DOHH2 (cell line): ENCODE measurements at regions not wholly inside any gene's neighbourhood (a gene's known extent, or its start where the extent isn't known, plus 50 kb on each side); places are given as distances from the start of the nearest gene placed in this dataset.

Experiments used
- H3F3A ChIP-seq: fragments of 200-600 bp; sonication (generic), shearing (Covaris generic); 2 replicates; pipeline ENCODE4 v1.6.0; 2016; ENCODE audit warnings: antibody characterized with exemption, mild to moderate bottlenecking; ENCODE audit not compliant: control insufficient read depth, insufficient read depth
- H3K27ac ChIP-seq: fragments of 200-600 bp; sonication (generic); 2 replicates; pipeline ENCODE4 v1.5.1; 2014; ENCODE audit warnings: low read depth, mild to moderate bottlenecking, low read length, moderate library complexity
- H3K27me3 ChIP-seq: fragments of 200-600 bp; sonication (generic); 2 replicates; pipeline ENCODE4 v1.6.1; 2014; ENCODE audit warnings: mild to moderate bottlenecking, low read length, mixed read lengths; ENCODE audit not compliant: control insufficient read depth
- H3K36me3 ChIP-seq: fragments of 200-600 bp; sonication (generic); 2 replicates; pipeline ENCODE4 v1.6.1; 2014; ENCODE audit warnings: mild to moderate bottlenecking, low read length, moderate library complexity, mixed read lengths; ENCODE audit not compliant: control insufficient read depth
- H3K4me1 ChIP-seq: fragments of 200-600 bp; sonication (generic); 2 replicates; pipeline ENCODE4 v1.6.1; 2014; ENCODE audit warnings: mild to moderate bottlenecking, low read length, mixed read lengths; ENCODE audit not compliant: control insufficient read depth
- H3K4me2 ChIP-seq: fragments of 200-600 bp; sonication (generic); 2 replicates; pipeline ENCODE4 v1.6.0; 2014; ENCODE audit warnings: mild to moderate bottlenecking, low read length, moderate library complexity
- H3K4me3 ChIP-seq: fragments of 200-600 bp; sonication (generic); 2 replicates; pipeline ENCODE4 v1.5.1; 2014; ENCODE audit warnings: mild to moderate bottlenecking, low read length, mixed read lengths
- H3K79me2 ChIP-seq: fragments of 200-600 bp; sonication (generic); 2 replicates; pipeline ENCODE4 v1.6.1; 2014; ENCODE audit warnings: mild to moderate bottlenecking, low read length, mixed read lengths; ENCODE audit not compliant: control insufficient read depth
- H3K9me2 ChIP-seq: fragments of 200-600 bp; sonication (generic); replicated peaks from 2 replicates; pipeline ENCODE4 v1.6.1; 2014; ENCODE audit warnings: mild to moderate bottlenecking, low read length, mixed read lengths; ENCODE audit not compliant: control insufficient read depth
- H3K9me3 ChIP-seq: fragments of 200-600 bp; sonication (generic); 2 replicates; pipeline ENCODE4 v1.6.1; 2014; ENCODE audit warnings: antibody characterized with exemption, low read length, mixed read lengths; ENCODE audit not compliant: control insufficient read depth, insufficient read depth
- H4K20me1 ChIP-seq: fragments of 200-600 bp; sonication (generic); 2 replicates; pipeline ENCODE4 v1.6.0; 2014; ENCODE audit warnings: low read depth, mild to moderate bottlenecking, antibody characterized with exemption, low read length, moderate library complexity; ENCODE audit not compliant: control insufficient read depth, insufficient read depth
- CTCF ChIP-seq: fragments of 200-600 bp; sonication (generic); IDR thresholded peaks from one replicate; pipeline ENCODE4 v1.5.1; 2014; ENCODE audit warnings: antibody characterized with exemption, mild to moderate bottlenecking, low read depth, low read length; ENCODE audit not compliant: poor library complexity, severe bottlenecking
- EZH2phosphoT487 ChIP-seq: fragments of 200-600 bp; sonication (generic); IDR thresholded peaks from 2 replicates; pipeline ENCODE4 v1.6.1; 2017; ENCODE audit warnings: borderline replicate concordance, mild to moderate bottlenecking, antibody characterized with exemption, low read length, moderate library complexity, mixed read lengths

- H3F3A ChIP-seq: no peaks in the 10 kb centered on the region
- H3K79me2 ChIP-seq: no peaks in the 10 kb centered on the region
- H3K9me3 ChIP-seq: no peaks in the 10 kb centered on the region
- no peak overlapping the region for H3K4me3 ChIP-seq
- H3K4me1 ChIP-seq: no peaks in the 10 kb centered on the region
- no peak for TF ChIP-seq CTCF
- TF ChIP-seq EZH2phosphoT487: no peak
- H3K27me3 ChIP-seq: no peaks in the 10 kb centered on the region
- H3K4me2 ChIP-seq: no peak overlapping the region
- no peak overlapping the region for H3K27ac ChIP-seq
- H3K36me3 ChIP-seq: no peaks in the 10 kb centered on the region
- no peaks in the 10 kb centered on the region for H3K9me2 ChIP-seq
- no peaks in the 10 kb centered on the region for H4K20me1 ChIP-seq
Measured at GRCh38 chr20:10906834-10907233, 233.0 kb upstream of the JAG1 start.

DNA sequence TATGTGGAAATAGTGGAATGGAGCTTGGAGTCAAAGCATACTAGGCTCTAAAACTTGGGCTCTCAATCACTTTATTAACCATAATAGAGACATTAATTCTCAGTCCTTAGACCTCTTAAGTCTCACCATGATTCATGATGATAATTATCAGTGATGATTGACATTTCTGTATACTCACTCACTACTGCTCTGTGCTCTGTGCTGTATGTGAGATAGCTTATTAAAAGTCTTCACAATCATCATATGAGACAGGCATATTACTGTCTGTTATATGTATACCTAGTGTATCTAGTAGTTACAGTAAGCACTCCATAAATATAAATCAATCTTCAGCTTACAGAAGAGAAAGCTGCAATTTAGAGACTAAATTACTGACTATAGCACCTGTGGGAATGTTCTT, 236.0 kb upstream of the JAG1 start:
- H3K36me3 ChIP-seq: no peaks in the 10 kb centered on the region
- no peak overlapping the region for H3K4me3 ChIP-seq
- no peak overlapping the region for H3K27ac ChIP-seq
- H3F3A ChIP-seq: no peaks in the 10 kb centered on the region
- H3K9me2 ChIP-seq: no peaks in the 10 kb centered on the region
- TF ChIP-seq CTCF: no peak
- TF ChIP-seq EZH2phosphoT487: no peak
- no peaks in the 10 kb centered on the region for H3K27me3 ChIP-seq
- H3K9me3 ChIP-seq: no peaks in the 10 kb centered on the region
- no peaks in the 10 kb centered on the region for H3K4me1 ChIP-seq
- H3K79me2 ChIP-seq: no peaks in the 10 kb centered on the region
- H3K4me2 ChIP-seq: no peak overlapping the region
- no peaks in the 10 kb centered on the region for H4K20me1 ChIP-seq

- Histone ChIP-seq H3K4me3 (no peak overlapping the region), H3K36me3 (no peaks in the 10 kb centered on the region), H3K4me1 (no peaks in the 10 kb centered on the region), H3K4me2 (no peak overlapping the region), H3F3A (no peaks in the 10 kb centered on the region), H3K9me2 (no peaks in the 10 kb centered on the region), H3K27ac (no peak overlapping the region), H3K27me3 (no peaks in the 10 kb centered on the region), H3K79me2 (no peaks in the 10 kb centered on the region), H3K9me3 (no peaks in the 10 kb centered on the region), H4K20me1 (no peaks in the 10 kb centered on the region)
- no peak for TF ChIP-seq CTCF
- no peak for TF ChIP-seq EZH2phosphoT487
Measured at GRCh38 chr20:10910535-10911178, 236.9 kb upstream of the JAG1 start.
